Endothelial cell (in vitro differentiated cells): ENCODE measurements at regions not wholly inside any gene's neighbourhood (a gene's known extent, or its start where the extent isn't known, plus 50 kb on each side); places are given as distances from the start of the nearest gene placed in this dataset.

Experiments used
- DNase-seq: peaks from one replicate; pipeline ENCODE4 v3.0.0; 2021; ENCODE audit warnings: low spot score
- H3K27ac Mint-ChIP-seq: one replicate; pipeline ENCODE4 v1.8.0; 2021; ENCODE audit warnings: mixed read lengths, inconsistent platforms; ENCODE audit not compliant: unreplicated experiment
- H3K27me3 Mint-ChIP-seq: one replicate; pipeline ENCODE4 v1.8.0; 2021; ENCODE audit warnings: mild to moderate bottlenecking, moderate library complexity, mixed read lengths, inconsistent platforms; ENCODE audit not compliant: unreplicated experiment
- H3K36me3 Mint-ChIP-seq: one replicate; pipeline ENCODE4 v1.8.0; 2021; ENCODE audit warnings: mild to moderate bottlenecking, low read depth, mixed read lengths, inconsistent platforms; ENCODE audit not compliant: unreplicated experiment
- H3K4me1 Mint-ChIP-seq: one replicate; pipeline ENCODE4 v1.8.0; 2021; ENCODE audit warnings: mild to moderate bottlenecking, mixed read lengths, inconsistent platforms; ENCODE audit not compliant: unreplicated experiment
- H3K4me3 Mint-ChIP-seq: one replicate; pipeline ENCODE4 v1.8.0; 2021; ENCODE audit warnings: mild to moderate bottlenecking, mixed read lengths, inconsistent platforms; ENCODE audit not compliant: unreplicated experiment
- H3K9me3 Mint-ChIP-seq: one replicate; pipeline ENCODE4 v1.8.0; 2021; ENCODE audit warnings: mixed read lengths, inconsistent platforms; ENCODE audit not compliant: unreplicated experiment
- TF ChIP-seq, protein P1 (sequence below): fragments of 200-600 bp; sonication (generic); IDR thresholded peaks from one replicate; pipeline ENCODE4 v1.5.0; 2021; ENCODE audit warnings: antibody characterized with exemption; ENCODE audit not compliant: unreplicated experiment

GRCh38 chr5:51872144-51872543 is 488.9 kb downstream of the ISL1 start:
- Mint-ChIP-seq H3K27me3 (peaks cover 1% of the 10 kb centered on the region), H3K4me1 (no peaks in the 10 kb centered on the region), H3K27ac (no peak overlapping the region), H3K36me3 (no peaks in the 10 kb centered on the region), H3K9me3 (peaks cover 6% of the 10 kb centered on the region), H3K4me3 (no peak overlapping the region)
- DNase-seq, result no peak
- TF ChIP-seq, protein P1, sequence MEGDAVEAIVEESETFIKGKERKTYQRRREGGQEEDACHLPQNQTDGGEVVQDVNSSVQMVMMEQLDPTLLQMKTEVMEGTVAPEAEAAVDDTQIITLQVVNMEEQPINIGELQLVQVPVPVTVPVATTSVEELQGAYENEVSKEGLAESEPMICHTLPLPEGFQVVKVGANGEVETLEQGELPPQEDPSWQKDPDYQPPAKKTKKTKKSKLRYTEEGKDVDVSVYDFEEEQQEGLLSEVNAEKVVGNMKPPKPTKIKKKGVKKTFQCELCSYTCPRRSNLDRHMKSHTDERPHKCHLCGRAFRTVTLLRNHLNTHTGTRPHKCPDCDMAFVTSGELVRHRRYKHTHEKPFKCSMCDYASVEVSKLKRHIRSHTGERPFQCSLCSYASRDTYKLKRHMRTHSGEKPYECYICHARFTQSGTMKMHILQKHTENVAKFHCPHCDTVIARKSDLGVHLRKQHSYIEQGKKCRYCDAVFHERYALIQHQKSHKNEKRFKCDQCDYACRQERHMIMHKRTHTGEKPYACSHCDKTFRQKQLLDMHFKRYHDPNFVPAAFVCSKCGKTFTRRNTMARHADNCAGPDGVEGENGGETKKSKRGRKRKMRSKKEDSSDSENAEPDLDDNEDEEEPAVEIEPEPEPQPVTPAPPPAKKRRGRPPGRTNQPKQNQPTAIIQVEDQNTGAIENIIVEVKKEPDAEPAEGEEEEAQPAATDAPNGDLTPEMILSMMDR, result no peak

DNA sequence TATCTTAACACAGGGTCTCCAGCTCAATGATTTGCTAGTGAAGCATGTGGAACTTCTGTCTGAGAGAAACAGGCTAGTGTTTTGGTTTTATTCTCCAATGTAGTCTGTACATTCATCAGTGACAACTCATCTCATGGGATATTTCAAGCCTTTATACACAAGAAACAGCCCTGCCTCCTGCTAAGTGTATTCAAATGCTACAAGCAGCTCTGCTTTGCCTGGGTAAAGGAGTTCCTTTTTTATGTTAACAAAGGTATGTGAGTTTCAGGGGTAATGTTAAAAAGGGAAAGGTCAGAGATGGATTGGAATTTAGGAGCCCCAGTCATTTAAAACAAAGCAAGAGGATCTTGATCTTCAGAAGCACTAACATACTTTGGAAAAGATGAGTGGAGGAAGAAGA is 498.7 kb downstream of the ISL1 start:
- no peaks in the 10 kb centered on the region for H3K36me3 Mint-ChIP-seq
- H3K9me3 Mint-ChIP-seq, result no peaks in the 10 kb centered on the region
- no peak for DNase-seq
- no peaks in the 10 kb centered on the region for H3K4me1 Mint-ChIP-seq
- no peaks in the 10 kb centered on the region for H3K27me3 Mint-ChIP-seq
- no peak overlapping the region for H3K4me3 Mint-ChIP-seq
- no peak overlapping the region for H3K27ac Mint-ChIP-seq
- TF ChIP-seq, protein P1, result no peak

GRCh38 chr5:51882647-51883046 is 499.4 kb downstream of the ISL1 start:
- no peak for DNase-seq
- no peaks in the 10 kb centered on the region for H3K9me3 Mint-ChIP-seq
- no peak overlapping the region for H3K4me3 Mint-ChIP-seq
- no peak overlapping the region for H3K27ac Mint-ChIP-seq
- no peaks in the 10 kb centered on the region for H3K36me3 Mint-ChIP-seq
- no peaks in the 10 kb centered on the region for H3K4me1 Mint-ChIP-seq
- TF ChIP-seq, protein P1, result no peak
- no peaks in the 10 kb centered on the region for H3K27me3 Mint-ChIP-seq

DNA sequence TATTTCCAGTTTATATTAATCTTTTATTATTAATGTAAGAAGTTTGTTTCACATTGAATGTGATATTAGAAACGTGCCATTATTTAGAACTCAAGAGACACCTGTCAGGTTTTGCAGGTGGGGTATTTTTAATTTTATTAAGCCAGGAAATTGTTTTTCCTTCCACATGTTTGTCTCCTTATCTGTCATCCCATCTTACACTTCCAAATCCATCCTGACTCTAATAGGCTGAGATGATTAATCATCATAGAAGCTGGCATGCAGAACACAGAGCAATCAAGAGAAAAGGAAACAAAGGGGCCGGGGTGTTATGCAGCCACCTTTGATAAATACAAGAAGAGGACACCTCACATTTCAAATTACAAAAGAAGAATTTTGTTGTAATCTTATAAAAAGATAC is 506.5 kb downstream of the ISL1 start:
- Mint-ChIP-seq H3K9me3 (no peaks in the 10 kb centered on the region), H3K36me3 (no peaks in the 10 kb centered on the region), H3K4me3 (no peak overlapping the region), H3K4me1 (no peaks in the 10 kb centered on the region), H3K27me3 (peaks cover 1% of the 10 kb centered on the region), H3K27ac (no peak overlapping the region)
- TF ChIP-seq, protein P1, result no peak
- no peak for DNase-seq

DNA sequence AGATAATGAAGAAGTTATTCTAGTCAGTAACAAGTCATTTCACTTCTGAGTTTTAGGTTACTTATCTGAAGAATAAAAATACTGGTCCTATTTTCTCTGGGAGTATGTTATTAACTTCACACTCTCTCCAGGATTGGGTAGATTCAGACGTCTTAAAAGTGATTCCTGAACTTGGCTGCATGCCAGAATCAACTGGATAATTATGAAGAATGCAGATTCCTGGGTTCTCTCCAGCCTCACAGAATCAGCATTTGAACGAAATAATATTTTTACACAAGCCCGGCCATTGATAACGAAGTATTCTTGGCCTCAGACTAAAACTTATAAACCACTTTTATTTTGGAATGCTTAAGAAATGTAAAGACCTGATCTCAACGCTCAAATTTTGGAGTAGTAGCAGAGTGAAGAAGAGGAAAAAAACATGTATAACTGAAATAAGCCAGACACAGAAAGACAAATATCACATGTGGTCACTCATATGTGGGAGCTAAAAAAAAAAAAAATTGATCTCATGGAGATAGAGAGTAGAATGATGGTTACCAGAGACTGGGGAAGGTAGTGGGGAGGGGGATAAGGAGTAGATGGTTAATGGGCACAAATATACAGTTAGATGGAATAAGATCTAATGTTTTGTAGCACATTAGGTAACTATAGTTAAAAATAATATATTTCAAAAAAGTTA is 507.3 kb downstream of the ISL1 start:
- Mint-ChIP-seq H3K27ac (no peak overlapping the region), H3K4me3 (no peak overlapping the region), H3K27me3 (peaks cover 1% of the 10 kb centered on the region), H3K9me3 (no peaks in the 10 kb centered on the region), H3K36me3 (no peaks in the 10 kb centered on the region), H3K4me1 (no peaks in the 10 kb centered on the region)
- no peak for DNase-seq
- TF ChIP-seq, protein P1, result no peak
